DMS 273 (cell line): ENCODE measurements at regions not wholly inside any gene's neighbourhood (a gene's known extent, or its start where the extent isn't known, plus 50 kb on each side); places are given as distances from the start of the nearest gene placed in this dataset.

Source experiments
- DNase-seq: peaks from one replicate; lab custom pipeline; 2025; ENCODE audit not compliant: unreplicated experiment; lab: John Stamatoyannopoulos, UW

DNA sequence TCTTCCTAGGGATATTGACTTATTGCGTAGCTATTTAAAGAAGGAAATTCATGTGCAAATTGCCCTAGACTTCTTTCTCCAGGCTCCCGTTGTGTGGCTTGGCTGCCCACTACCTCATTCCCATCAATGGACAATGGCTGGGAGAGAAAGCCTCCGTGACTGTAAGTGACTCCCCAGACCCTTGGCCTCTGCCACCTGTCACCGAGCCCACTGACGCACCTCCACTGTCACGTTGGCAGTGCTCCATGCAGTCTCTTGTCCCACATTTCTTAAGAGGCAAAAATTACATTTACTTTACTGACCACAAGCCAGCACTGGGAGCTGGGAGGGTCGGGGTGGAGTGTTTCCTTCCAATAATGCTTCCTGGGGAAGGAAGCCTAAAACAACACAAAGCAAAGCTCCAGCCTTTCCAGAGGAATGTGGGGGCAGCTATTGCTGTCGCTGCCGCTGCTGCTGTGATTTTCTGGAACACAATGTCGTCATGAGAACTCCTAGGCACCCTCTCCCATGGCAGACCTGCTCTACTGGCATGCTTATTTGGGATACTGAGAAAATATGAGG lies 89.7 kb upstream of the STEAP1B start:
- DNase-seq, result no peak

GRCh38 chr7:22588351-22588750 lies 88.4 kb upstream of the STEAP1B start:
- no peak for DNase-seq

GRCh38 chr7:22587322-22587721 lies 87.3 kb upstream of the STEAP1B start:
- DNase-seq, result no peak

DNA sequence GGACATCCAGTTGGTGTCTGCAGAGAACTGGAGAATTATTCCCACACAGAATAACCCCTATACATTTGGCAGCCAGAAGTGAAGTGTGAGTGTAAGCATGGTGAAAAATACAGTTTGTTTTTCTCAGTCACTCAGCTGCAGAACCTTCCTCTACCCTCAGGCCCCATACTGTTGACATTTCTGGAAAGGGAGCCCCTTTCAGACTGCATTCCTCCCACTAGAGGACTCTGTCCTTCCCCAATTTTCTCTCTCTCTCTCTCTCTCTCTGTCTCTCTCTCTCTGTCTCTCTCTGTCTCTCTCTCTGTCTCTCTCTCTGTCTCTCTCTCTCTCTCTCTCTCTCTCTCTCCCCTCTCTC lies 86.8 kb upstream of the STEAP1B start:
- DNase-seq, result peak; percentile 44

DNA sequence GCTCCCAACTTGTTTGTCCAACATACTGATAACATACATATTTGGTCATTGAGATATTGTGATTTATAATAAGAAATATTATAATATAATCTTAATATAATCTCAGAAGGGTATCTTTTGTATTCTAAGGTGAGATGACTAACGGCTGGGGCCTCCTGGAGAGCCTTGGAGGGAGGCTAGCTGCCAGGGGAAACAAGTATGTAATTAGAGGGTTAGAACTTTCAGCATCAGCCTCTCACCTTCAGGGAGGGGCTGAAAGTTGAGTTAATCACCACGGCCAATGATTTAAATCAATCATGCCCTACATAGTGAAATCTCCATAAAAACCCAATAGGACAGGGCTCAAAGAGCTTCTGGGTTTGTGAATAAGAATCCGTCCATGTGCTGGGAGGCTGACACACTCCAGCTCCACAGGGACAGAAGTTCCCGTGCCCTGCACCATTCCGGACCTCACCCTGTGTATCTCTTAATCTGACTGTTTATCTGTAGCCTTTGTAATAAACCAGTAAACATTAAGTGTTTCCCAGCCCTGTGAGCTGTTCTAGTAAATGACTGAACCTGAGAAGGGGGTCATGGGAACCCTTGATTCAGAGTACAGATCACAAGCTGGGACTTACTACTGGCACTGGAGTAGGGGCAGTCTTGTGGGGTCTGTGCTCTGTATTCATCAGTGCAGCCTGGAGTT lies 86.3 kb upstream of the STEAP1B start:
- DNase-seq, result no peak

- DNase-seq, result no peak
Observed at GRCh38 chr7:22584179-22584578, 84.2 kb upstream of the STEAP1B start.

GRCh38 chr7:22582863-22583622 lies 83.1 kb upstream of the STEAP1B start:
- peak; percentile 94 for DNase-seq

- no peak for DNase-seq
Observed at GRCh38 chr7:22581099-22581498, 81.1 kb upstream of the STEAP1B start.

GRCh38 chr7:22579961-22580360 lies 80.0 kb upstream of the STEAP1B start:
- no peak for DNase-seq

- no peak for DNase-seq
Observed at GRCh38 chr7:22578007-22578733, 78.2 kb upstream of the STEAP1B start.

DNA sequence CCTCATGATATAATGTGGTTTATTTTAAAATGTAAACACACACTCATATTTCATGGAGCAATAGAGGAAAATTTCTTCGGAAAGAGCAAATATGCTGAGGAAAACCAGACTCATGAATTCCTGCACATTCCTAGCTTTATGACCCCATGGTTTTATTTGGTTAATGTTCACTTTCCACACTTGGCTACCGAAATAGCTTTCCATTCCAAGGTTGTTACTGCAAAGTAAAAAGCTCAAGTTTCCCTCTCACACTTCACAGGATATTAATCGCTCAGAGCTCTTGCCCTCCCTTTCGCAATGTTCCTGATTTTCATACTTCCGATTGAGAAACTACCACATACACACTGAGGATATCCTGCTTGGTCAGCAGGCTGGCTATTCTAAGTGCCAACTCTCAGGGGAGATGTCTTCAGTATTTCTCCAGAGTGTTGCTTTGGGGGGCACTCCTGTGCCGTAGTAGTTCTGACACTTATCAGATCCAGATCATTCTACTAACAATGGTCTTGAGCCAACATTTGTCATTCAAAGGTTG lies 77.5 kb upstream of the STEAP1B start:
- DNase-seq, result no peak

- no peak for DNase-seq
Observed at GRCh38 chr7:22576612-22577469, 76.9 kb upstream of the STEAP1B start.

DNA sequence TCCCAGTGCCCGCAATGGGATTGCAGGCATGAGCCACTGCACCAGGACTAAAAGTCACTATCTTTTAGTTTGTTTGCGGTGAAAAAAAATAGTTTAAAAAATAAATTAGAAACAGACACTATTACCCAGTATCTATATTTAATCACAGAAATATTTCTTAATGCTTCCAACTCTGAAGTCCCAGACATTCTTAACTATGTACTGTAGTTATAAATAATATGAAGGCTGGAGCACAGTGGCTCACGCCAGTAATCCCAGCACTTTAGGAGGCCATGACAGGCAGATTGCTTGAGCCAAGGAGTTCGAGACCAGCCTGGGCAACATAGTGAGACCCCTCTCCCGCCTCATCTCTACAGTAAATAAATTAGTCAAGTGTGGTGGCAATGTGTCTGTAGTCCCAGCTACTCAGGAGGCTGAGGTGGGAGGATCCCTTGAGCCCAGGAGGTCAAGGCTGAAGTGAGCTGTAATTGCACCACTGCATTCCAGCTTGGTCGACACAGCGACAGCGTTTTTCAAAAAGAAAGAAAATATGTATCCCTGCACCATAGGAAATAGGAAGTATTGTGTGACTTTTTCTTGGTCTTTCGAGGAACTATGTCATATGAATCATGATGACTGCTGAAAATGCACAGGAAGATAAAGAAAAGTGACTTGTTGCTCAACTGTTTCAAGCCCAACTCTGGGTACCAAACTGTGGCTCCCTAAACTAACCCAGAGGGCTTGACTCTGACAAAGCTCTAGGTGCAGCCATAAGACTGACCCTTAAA lies 74.9 kb upstream of the STEAP1B start:
- DNase-seq, result no peak

DNA sequence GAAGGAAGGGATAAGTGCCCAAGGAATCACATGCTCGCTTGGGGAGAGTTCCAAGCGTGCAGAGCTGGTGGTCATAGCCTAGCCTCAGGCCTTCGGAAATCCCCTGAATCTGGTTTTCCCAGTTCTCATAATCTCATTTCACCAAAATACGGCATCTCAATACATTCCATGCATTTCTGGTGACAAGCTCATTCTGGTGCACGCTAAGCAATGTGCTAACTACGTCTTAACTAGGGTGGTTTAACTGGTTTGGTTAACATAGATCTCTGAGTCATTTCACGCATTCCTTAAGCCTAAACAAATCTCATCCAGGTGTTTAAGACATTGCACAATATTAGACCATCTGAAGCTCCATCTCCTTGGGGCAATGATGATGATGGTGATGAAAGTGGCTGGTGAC lies 72.9 kb upstream of the STEAP1B start:
- DNase-seq, result no peak

DNA sequence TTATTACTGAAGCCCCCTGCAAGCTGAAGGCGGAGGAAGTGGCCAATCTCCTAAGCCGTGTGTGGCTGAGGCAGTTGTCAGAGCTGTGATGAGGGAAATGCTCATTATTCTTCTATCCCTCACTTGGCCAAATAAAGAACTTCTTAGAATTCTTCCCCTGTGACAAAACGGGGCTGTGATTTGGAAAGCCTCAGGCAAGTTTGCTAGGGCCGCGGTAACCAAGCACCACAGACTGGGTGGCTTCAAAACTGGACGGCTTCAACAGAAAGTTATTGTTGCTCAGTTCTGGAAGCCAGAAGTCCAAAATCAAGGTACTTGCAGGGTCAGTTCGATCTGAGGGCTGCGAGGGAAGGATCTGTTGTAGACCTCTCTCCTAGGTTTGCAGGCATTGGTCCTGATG lies 72.3 kb upstream of the STEAP1B start:
- DNase-seq, result no peak

- DNase-seq, result no peak
Observed at GRCh38 chr7:22571766-22572165, 71.8 kb upstream of the STEAP1B start.

- no peak for DNase-seq
Observed at GRCh38 chr7:22569586-22570321, 69.8 kb upstream of the STEAP1B start.

DNA sequence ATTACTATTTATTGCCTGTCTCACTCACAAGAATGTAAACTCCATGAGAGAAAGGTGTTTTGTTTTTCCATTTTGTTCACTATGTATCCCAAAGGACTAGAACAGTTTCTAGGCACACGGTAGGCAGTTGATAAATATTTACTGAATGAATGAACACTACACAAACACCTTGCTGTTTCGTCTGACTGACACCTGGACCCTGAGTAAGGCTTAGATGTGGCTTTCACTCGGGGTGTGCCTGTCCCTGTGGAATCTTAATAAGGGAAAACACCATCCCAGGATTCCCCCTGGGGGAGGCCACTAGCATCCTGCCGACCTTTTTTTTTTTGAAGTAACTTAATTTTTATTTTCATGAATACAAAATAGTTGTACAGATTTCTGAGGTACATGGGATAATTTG lies 66.6 kb upstream of the STEAP1B start:
- no peak for DNase-seq

DNA sequence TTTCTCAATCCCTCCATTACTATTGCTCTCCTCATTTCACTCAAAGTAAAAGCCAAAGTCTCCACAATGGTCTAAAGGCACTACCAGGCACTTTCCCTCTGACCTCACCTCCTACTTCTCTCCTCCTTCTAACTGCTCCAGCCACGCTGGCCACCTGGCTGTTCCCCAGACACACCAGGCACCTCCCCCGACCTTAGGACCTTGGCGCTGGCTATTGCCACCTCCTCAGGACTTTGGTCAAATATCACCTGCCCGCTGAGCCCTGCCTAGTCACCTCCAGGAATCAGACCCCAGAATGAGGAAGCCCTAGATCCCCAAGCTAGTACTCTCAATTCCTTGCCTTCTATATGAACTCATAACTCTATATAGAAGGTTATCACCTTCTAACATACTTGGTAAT lies 66.2 kb upstream of the STEAP1B start:
- no peak for DNase-seq
